H1 (cell line): ENCODE measurements at regions not wholly inside any gene's neighbourhood (a gene's known extent, or its start where the extent isn't known, plus 50 kb on each side); places are given as distances from the start of the nearest gene placed in this dataset.

ENCODE experiments used
- CREB1 ChIP-seq: IDR thresholded peaks from 2 replicates; pipeline ENCODE4 v1.6.1; 2012; ENCODE audit warnings: inconsistent platforms
- EGR1 ChIP-seq: IDR thresholded peaks from 2 replicates; pipeline ENCODE4 v1.6.1; 2011; ENCODE audit warnings: low read depth, low read length, borderline replicate concordance
- FOSL1 ChIP-seq: IDR thresholded peaks from 2 replicates; pipeline ENCODE4 v1.6.1; 2011; ENCODE audit warnings: mild to moderate bottlenecking, low read depth, low read length, moderate library complexity; ENCODE audit not compliant: insufficient read depth

DNA sequence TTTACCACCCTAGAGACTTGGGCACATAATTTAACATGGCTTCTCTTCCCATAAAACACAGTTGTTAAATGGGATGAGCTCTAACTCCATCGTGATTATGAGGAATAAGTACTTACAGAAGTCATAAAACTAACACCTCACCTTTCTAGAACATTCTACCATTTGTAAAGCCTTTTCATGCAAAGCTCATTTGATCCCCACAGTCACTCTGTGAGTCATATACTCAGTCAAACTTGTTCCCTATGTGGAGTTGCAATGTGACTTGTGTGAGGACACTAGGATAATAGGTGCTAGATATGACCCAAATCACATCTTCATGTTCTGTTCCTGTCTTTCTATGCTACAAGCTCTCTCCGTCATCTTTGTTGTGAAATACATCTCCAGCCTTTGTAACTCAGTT, 371.7 kb downstream of the WDR11 start (continued):
- no peak for TF ChIP-seq CREB1
- no peak for TF ChIP-seq FOSL1
- TF ChIP-seq EGR1, result no peak
